H1 (cell line): ENCODE measurements at regions not wholly inside any gene's neighbourhood (a gene's known extent, or its start where the extent isn't known, plus 50 kb on each side); places are given as distances from the start of the nearest gene placed in this dataset.

Experiments used
- CTCF ChIA-PET: fragments of 300-600 bp; sonication (Branson Sonifier 250); formaldehyde crosslinking; loops from one replicate; lab custom pipeline; 2021; ENCODE audit not compliant: partially characterized antibody; lab: Charles Lee
- POLR2A ChIA-PET: fragments of 300-600 bp; sonication (Branson Sonifier 250); formaldehyde crosslinking; loops from one replicate; lab custom pipeline; 2021; ENCODE audit warnings: inconsistent platforms; ENCODE audit not compliant: partially characterized antibody; lab: Charles Lee
- DNase-seq, 2 experiments: peaks; one replicate each; pipeline versions ENCODE4 v3.0.0 to v3.0.0-alpha.2; 2010 to 2022; ENCODE audit warnings: low spot score in 2 of 2, low read depth in 1 of 2, mixed read lengths in 1 of 2
- FAIRE-seq: peaks from 2 replicates; lab custom pipeline; 2011; peaks lifted over from hg19 to GRCh38; lab: Jason Lieb, UNC
- H2AFZ ChIP-seq: 2 replicates; pipeline ENCODE4 v1.8.1; 2012; ENCODE audit warnings: low read length, inconsistent platforms
- H2AK5ac ChIP-seq: 2 replicates; pipeline ENCODE4 v1.6.1; 2013; ENCODE audit warnings: low read depth, low read length
- H2BK120ac ChIP-seq: replicated peaks from 2 replicates; pipeline ENCODE3; 2013; ENCODE audit warnings: low read depth, low read length, inconsistent platforms
- H2BK12ac ChIP-seq: 2 replicates; pipeline ENCODE4 v1.6.1; 2013; ENCODE audit warnings: low read depth, low read length
- H2BK15ac ChIP-seq: 2 replicates; pipeline ENCODE4 v1.6.1; 2013; ENCODE audit warnings: low read length
- H2BK20ac ChIP-seq: 2 replicates; pipeline ENCODE4 v1.6.1; 2013; ENCODE audit warnings: low read length
- H2BK5ac ChIP-seq: 2 replicates; pipeline ENCODE4 v1.6.1; 2013; ENCODE audit warnings: low read depth, low read length
- H3K14ac ChIP-seq: 2 replicates; pipeline ENCODE4 v1.6.1; 2013; ENCODE audit warnings: inconsistent platforms; ENCODE audit not compliant: insufficient read length
- H3K18ac ChIP-seq: 2 replicates; pipeline ENCODE4 v1.6.1; 2013; ENCODE audit warnings: low read length; ENCODE audit errors: extremely low read depth
- H3K23ac ChIP-seq: 2 replicates; pipeline ENCODE4 v1.6.1; 2013; ENCODE audit warnings: inconsistent platforms; ENCODE audit not compliant: insufficient read length
- H3K23me2 ChIP-seq: 2 replicates; pipeline ENCODE4 v1.6.1; 2013; ENCODE audit warnings: low read depth, low read length
- H3K27ac ChIP-seq: 2 replicates; pipeline ENCODE4 v1.6.1; 2011; ENCODE audit warnings: low read depth, low read length, inconsistent platforms
- H3K27me3 ChIP-seq, 4 experiments: replicated peaks in 1 of 4; 1 replicate in 1 of 4; 2 replicates in 3 of 4; pipeline versions ENCODE4 v1.6.1 to v1.8.1; 2011 to 2013; ENCODE audit warnings: low read length in 3 of 4, mild to moderate bottlenecking in 3 of 4, inconsistent platforms in 2 of 4, mixed read lengths in 2 of 4, moderate library complexity in 1 of 4; ENCODE audit not compliant: control insufficient read depth in 3 of 4, insufficient read depth in 3 of 4; ENCODE audit errors: extremely low read depth in 1 of 4
- H3K36me3 ChIP-seq, 4 experiments: 2 replicates each; pipeline versions ENCODE4 v1.6.1 to v1.8.1; 2011 to 2013; ENCODE audit warnings: mild to moderate bottlenecking in 4 of 4, low read length in 3 of 4, moderate library complexity in 2 of 4, control low read depth in 1 of 4, inconsistent platforms in 1 of 4; ENCODE audit not compliant: insufficient read depth in 4 of 4, control insufficient read depth in 2 of 4
- H3K4ac ChIP-seq: replicated peaks from 2 replicates; pipeline ENCODE3; 2013; ENCODE audit warnings: low read length, low read depth, mixed read lengths, inconsistent platforms; ENCODE audit not compliant: insufficient read length
- H3K4me1 ChIP-seq, 4 experiments: replicated peaks in 1 of 4; 1 replicate in 1 of 4; 2 replicates in 3 of 4; pipeline versions ENCODE4 v1.6.1 to v1.8.1; 2011 to 2013; ENCODE audit warnings: low read length in 3 of 4, inconsistent platforms in 2 of 4, mixed read lengths in 1 of 4; ENCODE audit not compliant: insufficient read depth in 4 of 4, control insufficient read depth in 3 of 4
- H3K4me2 ChIP-seq, 2 experiments: 2 replicates each; pipeline versions ENCODE4 v1.6.1 to v1.8.1; 2011 to 2013; ENCODE audit warnings: low read depth in 2 of 2, low read length in 2 of 2, control low read depth in 1 of 2, inconsistent platforms in 1 of 2, mild to moderate bottlenecking in 1 of 2; ENCODE audit not compliant: insufficient read depth in 1 of 2
- H3K4me3 ChIP-seq, 4 experiments: fragments of 200-600, 300-600 bp in 1 of 4; sonication (generic), shearing (Covaris generic), sonication (Bioruptor Twin) in 1 of 4; 2 replicates each; pipeline versions ENCODE4 v1.5.1 to v1.8.1; 2011 to 2016; ENCODE audit warnings: low read length in 4 of 4, low read depth in 3 of 4, control low read depth in 2 of 4, inconsistent platforms in 2 of 4, mild to moderate bottlenecking in 2 of 4, mixed read lengths in 1 of 4, moderate library complexity in 1 of 4; ENCODE audit not compliant: insufficient read depth in 2 of 4; ENCODE audit errors: extremely low read depth in 1 of 4
- H3K56ac ChIP-seq: replicated peaks from 2 replicates; pipeline ENCODE3; 2013; ENCODE audit warnings: low read depth, mild to moderate bottlenecking, mixed read lengths, low read length, inconsistent platforms; ENCODE audit not compliant: insufficient read length
- H3K79me1 ChIP-seq: 2 replicates; pipeline ENCODE4 v1.6.1; 2013; ENCODE audit warnings: low read depth, low read length, control low read depth
- H3K79me2 ChIP-seq, 2 experiments: 2 replicates each; pipeline versions ENCODE4 v1.6.1 to v1.8.1; 2012 to 2013; ENCODE audit warnings: low read length in 2 of 2, mild to moderate bottlenecking in 2 of 2, inconsistent platforms in 1 of 2; ENCODE audit not compliant: insufficient read depth in 2 of 2, control insufficient read depth in 1 of 2
- H3K9ac ChIP-seq, 4 experiments: replicated peaks in 1 of 4; 1 replicate in 1 of 4; 2 replicates in 3 of 4; pipeline versions ENCODE4 v1.6.1 to v1.8.1; 2011 to 2013; ENCODE audit warnings: low read depth in 3 of 4, low read length in 3 of 4, control low read depth in 2 of 4, mild to moderate bottlenecking in 2 of 4, moderate library complexity in 2 of 4, inconsistent platforms in 1 of 4; ENCODE audit errors: extremely low read depth in 1 of 4
- H3K9me3 ChIP-seq, 2 experiments: 2 replicates each; pipeline versions ENCODE4 v1.6.1 to v1.8.1; 2012 to 2013; ENCODE audit warnings: mild to moderate bottlenecking in 2 of 2, moderate library complexity in 2 of 2, control low read depth in 1 of 2, inconsistent platforms in 1 of 2, low read depth in 1 of 2, low read length in 1 of 2, mixed read lengths in 1 of 2; ENCODE audit not compliant: insufficient read depth in 2 of 2
- H4K20me1 ChIP-seq, 2 experiments: replicated peaks in 1 of 2; 2 replicates each; pipeline versions ENCODE3 to v1.8.1; 2011 to 2013; ENCODE audit warnings: inconsistent platforms in 2 of 2, low read length in 2 of 2, mild to moderate bottlenecking in 1 of 2; ENCODE audit not compliant: insufficient read depth in 2 of 2, control insufficient read depth in 1 of 2
- H4K5ac ChIP-seq: 2 replicates; pipeline ENCODE4 v1.6.1; 2013; ENCODE audit warnings: low read length, low read depth, mixed read lengths, inconsistent platforms; ENCODE audit not compliant: insufficient read length
- H4K8ac ChIP-seq: 2 replicates; pipeline ENCODE4 v1.8.0; 2013; ENCODE audit warnings: mild to moderate bottlenecking, moderate library complexity, low read length, inconsistent platforms; ENCODE audit not compliant: insufficient read depth; ENCODE audit errors: extremely low read depth
- H4K91ac ChIP-seq: replicated peaks from 2 replicates; pipeline ENCODE3; 2013; ENCODE audit warnings: low read length, mixed read lengths, inconsistent platforms; ENCODE audit not compliant: insufficient read length
- BCL11A ChIP-seq, 2 experiments: IDR thresholded peaks; one replicate each; pipeline ENCODE4 v1.6.1; 2011; ENCODE audit warnings: low read depth in 2 of 2, low read length in 2 of 2, mild to moderate bottlenecking in 2 of 2
- CEBPB ChIP-seq: IDR thresholded peaks from 2 replicates; pipeline ENCODE4 v1.6.1; 2012; ENCODE audit warnings: low read depth, low read length
- CTBP2 ChIP-seq: IDR thresholded peaks from 2 replicates; pipeline ENCODE4 v1.7.0; 2011; ENCODE audit warnings: borderline replicate concordance, mild to moderate bottlenecking, moderate library complexity, mixed read lengths, low read length; ENCODE audit not compliant: insufficient read depth, insufficient read length
- CTCF ChIP-seq, 3 experiments: IDR thresholded peaks; 1 replicate in 2 of 3; 2 replicates in 1 of 3; pipeline versions ENCODE4 v1.5.1 to v1.6.1; 2011; ENCODE audit warnings: low read length in 3 of 3, mild to moderate bottlenecking in 3 of 3, inconsistent platforms in 2 of 3, low read depth in 1 of 3, moderate library complexity in 1 of 3; ENCODE audit not compliant: insufficient read depth in 1 of 3; ENCODE audit errors: control extremely low read depth in 1 of 3
- EGR1 ChIP-seq: IDR thresholded peaks from 2 replicates; pipeline ENCODE4 v1.6.1; 2011; ENCODE audit warnings: low read depth, low read length, borderline replicate concordance
- HDAC2 ChIP-seq, 2 experiments: fragments of 300-600 bp in 1 of 2; sonication (generic) in 1 of 2; IDR thresholded peaks; 2 replicates each; pipeline ENCODE4 v1.6.1; 2011 to 2012; ENCODE audit warnings: low read depth in 2 of 2, low read length in 2 of 2, mild to moderate bottlenecking in 2 of 2, moderate library complexity in 2 of 2, borderline replicate concordance in 1 of 2, inconsistent platforms in 1 of 2
- KDM1A ChIP-seq: fragments of 200-600, 300-600 bp; sonication (generic); IDR thresholded peaks from 2 replicates; pipeline ENCODE4 v1.7.1; 2016; ENCODE audit warnings: mild to moderate bottlenecking, low read length, borderline replicate concordance
- PHF8 ChIP-seq: fragments of 200-600 bp; sonication (generic); conservative IDR thresholded peaks from 2 replicates; pipeline ENCODE4 v1.7.1; 2012; ENCODE audit warnings: low read depth, mild to moderate bottlenecking, inconsistent platforms, low read length, moderate library complexity
- RXRA ChIP-seq: IDR thresholded peaks from 2 replicates; pipeline ENCODE4 v1.6.1; 2011; ENCODE audit warnings: low read depth, mild to moderate bottlenecking, low read length, moderate library complexity; ENCODE audit not compliant: insufficient read depth
- SP4 ChIP-seq: IDR thresholded peaks from 2 replicates; pipeline ENCODE4 v1.6.1; 2012; ENCODE audit warnings: low read length, inconsistent platforms
- TAF7 ChIP-seq: optimal IDR thresholded peaks from 2 replicates; pipeline ENCODE3; 2011; ENCODE audit warnings: low read depth, mild to moderate bottlenecking, inconsistent platforms, low read length, moderate library complexity, borderline replicate concordance
- WGBS, 2 experiments: shearing (Covaris generic) in 1 of 2; methylation state at CpG; one replicate each; pipeline versions ENCODE4 v1.1.6 to v1.1.7; 2013 to 2015; ENCODE audit warnings: low lambda C conversion rate in 2 of 2, mixed read lengths in 2 of 2, inconsistent platforms in 1 of 2, low coverage in 1 of 2, missing lambda C conversion rate in 1 of 2; ENCODE audit not compliant: insufficient replicate concordance in 2 of 2, insufficient coverage in 1 of 2, insufficient read length in 1 of 2; ENCODE audit errors: extremely low coverage in 1 of 2, missing lambda C conversion rate in 1 of 2; 5-methylcytosine and 5-hydroxymethylcytosine counted together
- TF ChIP-seq, protein P1 (sequence below): IDR thresholded peaks from 2 replicates; pipeline ENCODE4 v1.6.1; 2012; ENCODE audit warnings: inconsistent platforms

- Histone ChIP-seq H2BK12ac (no peak overlapping the region), H3K36me3 (no peaks in the 10 kb centered on the region), H3K79me2 (no peaks in the 10 kb centered on the region), H3K56ac (no peak overlapping the region), H3K79me1 (no peaks in the 10 kb centered on the region), H3K23ac (no peak overlapping the region), H3K18ac (no peak overlapping the region), H3K27ac (no peak overlapping the region), H4K8ac (no peak overlapping the region), H4K5ac (no peak overlapping the region), H2BK20ac (no peak overlapping the region), H3K14ac (no peak overlapping the region), H2BK15ac (no peak overlapping the region), H3K4me2 (no peak overlapping the region), H3K23me2 (no peaks in the 10 kb centered on the region), H3K9me3 (no peaks in the 10 kb centered on the region), H3K4me3 (no peak overlapping the region), H4K91ac (no peak overlapping the region), H3K4me1 (no peaks in the 10 kb centered on the region), H2AFZ (no peak overlapping the region), H3K9ac (no peak overlapping the region), H2BK120ac (no peak overlapping the region), H3K4ac (no peak overlapping the region), H4K20me1 (no peaks in the 10 kb centered on the region), H2AK5ac (no peak overlapping the region), H3K27me3 (0 out of 7 replicates have a peak, but pooled peaks cover 0 to 3% (median 0%) of the 10 kb centered on the region in 4 experiments), H2BK5ac (no peak overlapping the region)
- 96% methylated on average over 2 of the region's 2 CpGs; no CpG with 5 or more reads in 1 of the 2 experiments for WGBS, 2 experiments
- CTCF ChIA-PET, result no interaction called here
- TF ChIP-seq CTCF (IDR thresholded peaks at IDR 0.05; ENCODE audit: control extremely low read depth in 1 of 3, insufficient read depth in 1 of 3, low read depth in 1 of 3, low read length in 3 of 3) (no peak), CTBP2 (no peak), HDAC2 (IDR thresholded peaks at IDR 0.05; ENCODE audit: borderline replicate concordance in 1 of 2, low read depth in 2 of 2, low read length in 2 of 2) (no peak), CEBPB (no peak), TAF7 (no peak), SP4 (no peak), PHF8 (no peak), BCL11A (IDR thresholded peaks at IDR 0.05; ENCODE audit: low read depth in 2 of 2, low read length in 2 of 2) (no peak), KDM1A (no peak), RXRA (no peak), EGR1 (no peak)
- TF ChIP-seq, protein P1, sequence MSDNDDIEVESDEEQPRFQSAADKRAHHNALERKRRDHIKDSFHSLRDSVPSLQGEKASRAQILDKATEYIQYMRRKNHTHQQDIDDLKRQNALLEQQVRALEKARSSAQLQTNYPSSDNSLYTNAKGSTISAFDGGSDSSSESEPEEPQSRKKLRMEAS, result no peak
- FAIRE-seq, result no peak
- DNase-seq, result no peak
- POLR2A ChIA-PET, result no interaction called here
Measured at GRCh38 chr14:43145361-43145760, 1361.7 kb downstream of the FSCB start.
